ENCODE measurements at regions not wholly inside any gene's neighbourhood (a gene's known extent, or its start where the extent isn't known, plus 50 kb on each side); places are given as distances from the start of the nearest gene placed in this dataset.
"Not testable (repeated sequence)": the region's sequence is repeated elsewhere in the genome, so short reads cannot be mapped to it uniquely, and the experiment has no call there.

- no peak for DNase-seq (ENCODE audit: low read depth in 2 of 2)
These were observed 78.1 kb upstream of the PICALM start for GRCh38 chr11:86147004-86147403.

GRCh38 chr11:86145439-86146156 is 76.7 kb upstream of the PICALM start:
- DNase-seq (ENCODE audit: low read depth in 2 of 2) = no peak

- no peak for DNase-seq (ENCODE audit: low read depth in 2 of 2)
These were observed 76.0 kb upstream of the PICALM start for GRCh38 chr11:86144846-86145245.

GRCh38 chr11:86144087-86144486 is 75.2 kb upstream of the PICALM start:
- DNase-seq (ENCODE audit: low read depth in 2 of 2) = not testable (repeated sequence)

- DNase-seq (ENCODE audit: low read depth in 2 of 2) = no peak
These were observed 74.5 kb upstream of the PICALM start for GRCh38 chr11:86143087-86144030.

- DNase-seq (ENCODE audit: low read depth in 2 of 2) = no peak
These were observed 73.3 kb upstream of the PICALM start for GRCh38 chr11:86142170-86142569.

- DNase-seq (ENCODE audit: low read depth in 2 of 2) = no peak
These were observed 72.8 kb upstream of the PICALM start for GRCh38 chr11:86141727-86142126.

- DNase-seq (ENCODE audit: low read depth in 2 of 2) = no peak
These were observed 71.6 kb upstream of the PICALM start for GRCh38 chr11:86140334-86140990.

- no peak for DNase-seq (ENCODE audit: low read depth in 2 of 2)
These were observed 70.1 kb upstream of the PICALM start for GRCh38 chr11:86138958-86139357.

- DNase-seq (ENCODE audit: low read depth in 2 of 2) = no peak
These were observed 67.7 kb upstream of the PICALM start for GRCh38 chr11:86136538-86136937.

GRCh38 chr11:86135319-86135714 is 66.4 kb upstream of the PICALM start:
- no peak for DNase-seq (ENCODE audit: low read depth in 2 of 2)

- DNase-seq (ENCODE audit: low read depth in 2 of 2) = no peak
These were observed 65.9 kb upstream of the PICALM start for GRCh38 chr11:86134580-86135318.

GRCh38 chr11:86132667-86133249 is 63.9 kb upstream of the PICALM start:
- DNase-seq (ENCODE audit: low read depth in 2 of 2) = no peak

- no peak for DNase-seq (ENCODE audit: low read depth in 2 of 2)
These were observed 61.1 kb upstream of the PICALM start for GRCh38 chr11:86129740-86130540.

GRCh38 chr11:86128914-86129313 is 60.0 kb upstream of the PICALM start:
- DNase-seq (ENCODE audit: low read depth in 2 of 2) = no peak

GRCh38 chr11:86126862-86127261 is 58.0 kb upstream of the PICALM start:
- DNase-seq (ENCODE audit: low read depth in 2 of 2) = no peak

- DNase-seq (ENCODE audit: low read depth in 2 of 2) = no peak
These were observed 55.7 kb upstream of the PICALM start for GRCh38 chr11:86124251-86125233.

- DNase-seq (ENCODE audit: low read depth in 2 of 2) = no peak
These were observed 53.9 kb upstream of the PICALM start for GRCh38 chr11:86122773-86123172.

- no peak for DNase-seq (ENCODE audit: low read depth in 2 of 2)
These were observed 51.9 kb upstream of the PICALM start for GRCh38 chr11:86120807-86121206.

Measured in activated CD8-positive, alpha-beta memory T cell treated with anti-CD3 and anti-CD28 coated beads for 4 hours (primary cell).